ENCODE measurements at regions not wholly inside any gene's neighbourhood (a gene's known extent, or its start where the extent isn't known, plus 50 kb on each side); places are given as distances from the start of the nearest gene placed in this dataset.

GRCh38 chr1:82346141-82346540 is 545.4 kb downstream of the ADGRL2 start:
- TF ChIP-seq CTCF (conservative IDR thresholded peaks at IDR 0.05; ENCODE audit: low read depth, low read length) (no peak), EZH2 (IDR thresholded peaks at IDR 0.05; ENCODE audit: borderline replicate concordance, low read depth, low read length, poor library complexity, severe bottlenecking) (no peak)

Measured in A673 (cell line).